HG03097 (cell line): ENCODE measurements at regions not wholly inside any gene's neighbourhood (a gene's known extent, or its start where the extent isn't known, plus 50 kb on each side); places are given as distances from the start of the nearest gene placed in this dataset.
"Not testable (repeated sequence)": the region's sequence is repeated elsewhere in the genome, so short reads cannot be mapped to it uniquely, and the experiment has no call there.

ENCODE experiments used
- ATAC-seq: cut with Tn5 transposase; IDR thresholded peaks from one replicate; pipeline ENCODE4 v1.9.1; 2021; ENCODE audit not compliant: unreplicated experiment, low FRiP score

DNA sequence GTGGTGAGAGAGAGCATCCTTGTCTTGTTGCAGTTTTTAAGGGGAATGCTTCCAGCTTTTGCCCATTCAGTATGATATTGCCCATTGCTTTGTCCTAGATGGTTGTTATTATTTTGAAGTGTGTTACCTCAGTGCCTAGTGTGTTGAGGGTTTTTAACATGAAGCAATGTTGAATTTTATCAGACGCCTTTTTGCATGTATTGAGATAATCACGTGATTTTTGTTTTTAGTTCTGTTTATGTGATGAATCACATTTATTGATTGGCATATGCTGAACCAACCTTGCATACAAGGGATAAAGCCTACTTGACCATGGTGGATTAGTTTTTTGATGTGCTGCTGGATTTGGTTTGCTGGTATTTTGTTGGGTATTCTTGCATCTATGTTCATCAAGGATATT is 302.3 kb upstream of the G2E3 start:
- no peak for ATAC-seq

DNA sequence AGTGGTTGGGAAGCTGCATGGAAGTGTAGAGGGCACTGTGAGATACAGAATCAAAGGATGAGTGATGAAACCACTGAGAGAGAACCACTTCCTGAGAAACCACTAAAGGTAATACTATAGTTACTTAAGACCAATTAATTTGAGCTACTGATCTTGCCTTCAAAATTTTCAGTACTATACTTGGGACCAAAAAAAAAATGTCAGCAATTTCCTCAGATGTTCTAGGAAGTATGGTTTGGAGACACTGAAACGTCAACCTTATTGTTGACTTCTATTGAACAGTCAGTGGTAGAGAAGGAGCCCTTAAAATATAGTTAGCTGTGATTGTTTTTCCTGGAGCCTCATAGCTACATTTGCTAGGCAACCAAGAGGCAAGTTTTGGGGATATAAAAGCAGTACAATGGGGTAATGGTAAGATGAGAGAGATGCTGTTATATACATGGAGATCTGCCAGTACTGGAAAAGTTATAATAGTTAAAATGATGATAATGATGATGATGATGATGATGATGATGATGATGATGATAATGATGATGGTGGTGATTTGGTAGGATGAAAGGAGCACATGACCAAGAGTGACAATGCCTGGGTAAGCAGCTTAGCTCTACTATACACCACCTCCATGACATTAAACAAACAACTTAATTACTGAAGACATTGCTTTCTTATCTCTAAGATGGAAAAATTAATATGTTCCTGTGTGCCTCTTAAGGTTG is 300.9 kb upstream of the G2E3 start:
- ATAC-seq: no peak

DNA sequence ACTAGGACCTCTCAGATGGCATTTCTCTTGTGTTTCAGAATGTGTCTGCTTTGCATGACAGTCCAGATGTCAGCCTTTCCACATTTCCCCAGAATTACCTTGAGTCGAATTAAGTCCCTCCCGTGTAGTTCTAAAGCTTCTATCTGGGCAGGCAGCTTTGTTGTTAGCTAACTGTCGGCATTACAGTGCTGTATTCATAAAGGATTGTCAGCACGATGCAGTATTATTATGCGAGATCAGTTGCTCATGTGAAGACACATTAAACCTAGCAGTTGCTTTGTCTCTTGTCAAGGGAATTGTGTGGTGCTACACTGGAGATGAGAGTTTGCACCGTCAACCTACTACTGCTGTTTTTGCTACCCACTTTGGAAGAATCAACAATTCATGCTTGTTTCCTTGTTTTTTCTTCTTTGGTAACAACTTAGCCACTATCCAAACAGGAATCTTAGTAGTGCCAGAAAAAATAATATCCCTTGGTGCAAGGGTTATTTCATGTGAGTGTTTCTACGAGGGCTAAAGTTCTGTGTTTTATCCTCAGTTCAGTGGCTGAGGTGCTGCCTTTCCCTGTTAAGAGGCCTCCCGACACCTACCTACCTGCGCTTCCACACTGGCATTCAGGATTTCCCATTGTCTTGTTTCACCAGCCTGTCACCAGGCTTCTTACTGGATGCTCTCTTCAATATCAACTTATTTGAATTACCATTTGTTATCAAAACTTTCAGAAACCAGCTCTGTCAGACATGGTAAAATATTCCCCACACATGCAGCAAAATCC is 297.9 kb upstream of the G2E3 start:
- no peak for ATAC-seq

DNA sequence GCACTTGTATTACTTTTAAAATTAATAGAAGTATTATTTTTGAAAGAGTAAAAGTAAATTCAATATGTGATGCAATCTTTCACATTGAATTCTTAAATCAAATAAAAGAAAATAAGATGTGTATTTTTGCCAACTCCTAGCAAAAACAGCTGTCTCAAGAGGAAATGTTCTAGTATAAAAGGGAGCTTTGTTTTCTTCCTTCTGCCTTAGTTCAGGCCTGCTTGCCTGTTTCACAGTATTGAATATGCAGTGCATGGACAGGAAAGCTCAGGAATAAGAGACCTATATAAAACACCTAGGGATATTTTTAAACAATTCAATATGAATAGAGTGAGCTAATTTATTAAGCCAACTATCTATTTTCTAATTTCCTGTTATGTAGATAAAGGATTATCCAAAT is 294.8 kb upstream of the G2E3 start:
- ATAC-seq: no peak

DNA sequence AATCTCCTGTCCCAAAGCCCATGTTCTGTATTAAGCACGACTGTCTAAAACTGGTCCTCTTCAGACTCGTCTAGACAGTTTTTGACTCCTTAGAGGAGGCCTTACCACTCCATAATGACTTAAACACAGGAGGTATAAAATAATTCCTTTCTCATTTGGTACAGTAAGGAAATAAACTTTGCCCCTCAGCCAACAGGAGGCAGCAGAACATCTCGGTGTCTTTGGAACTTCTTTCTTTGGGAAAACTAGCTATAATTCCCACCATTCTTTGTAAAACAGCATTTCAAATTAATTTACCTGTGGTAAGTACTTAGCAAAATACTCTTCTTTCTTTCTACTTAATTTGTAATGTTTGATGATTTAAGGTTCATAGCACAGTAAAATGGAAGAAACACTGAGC is 292.7 kb upstream of the G2E3 start:
- no peak for ATAC-seq

DNA sequence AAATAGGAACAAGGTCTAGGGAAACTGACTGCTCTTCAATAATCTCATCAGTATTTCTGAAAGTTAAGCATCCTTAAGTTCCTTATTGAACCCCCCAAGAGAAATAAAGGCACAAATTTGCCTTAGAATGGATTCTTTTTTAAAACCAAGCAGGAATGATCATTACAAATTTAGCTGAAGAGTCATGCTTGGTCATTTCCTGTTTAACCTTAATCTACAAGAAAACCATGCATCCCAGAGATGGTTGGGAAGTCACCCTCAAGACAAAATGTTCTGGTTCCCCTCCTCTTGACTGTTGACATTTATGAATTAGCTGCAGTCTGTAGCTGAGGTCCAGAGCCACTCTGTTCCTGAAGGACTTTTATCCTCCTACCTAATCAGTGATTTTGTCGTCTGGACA is 291.8 kb upstream of the G2E3 start:
- no peak for ATAC-seq

DNA sequence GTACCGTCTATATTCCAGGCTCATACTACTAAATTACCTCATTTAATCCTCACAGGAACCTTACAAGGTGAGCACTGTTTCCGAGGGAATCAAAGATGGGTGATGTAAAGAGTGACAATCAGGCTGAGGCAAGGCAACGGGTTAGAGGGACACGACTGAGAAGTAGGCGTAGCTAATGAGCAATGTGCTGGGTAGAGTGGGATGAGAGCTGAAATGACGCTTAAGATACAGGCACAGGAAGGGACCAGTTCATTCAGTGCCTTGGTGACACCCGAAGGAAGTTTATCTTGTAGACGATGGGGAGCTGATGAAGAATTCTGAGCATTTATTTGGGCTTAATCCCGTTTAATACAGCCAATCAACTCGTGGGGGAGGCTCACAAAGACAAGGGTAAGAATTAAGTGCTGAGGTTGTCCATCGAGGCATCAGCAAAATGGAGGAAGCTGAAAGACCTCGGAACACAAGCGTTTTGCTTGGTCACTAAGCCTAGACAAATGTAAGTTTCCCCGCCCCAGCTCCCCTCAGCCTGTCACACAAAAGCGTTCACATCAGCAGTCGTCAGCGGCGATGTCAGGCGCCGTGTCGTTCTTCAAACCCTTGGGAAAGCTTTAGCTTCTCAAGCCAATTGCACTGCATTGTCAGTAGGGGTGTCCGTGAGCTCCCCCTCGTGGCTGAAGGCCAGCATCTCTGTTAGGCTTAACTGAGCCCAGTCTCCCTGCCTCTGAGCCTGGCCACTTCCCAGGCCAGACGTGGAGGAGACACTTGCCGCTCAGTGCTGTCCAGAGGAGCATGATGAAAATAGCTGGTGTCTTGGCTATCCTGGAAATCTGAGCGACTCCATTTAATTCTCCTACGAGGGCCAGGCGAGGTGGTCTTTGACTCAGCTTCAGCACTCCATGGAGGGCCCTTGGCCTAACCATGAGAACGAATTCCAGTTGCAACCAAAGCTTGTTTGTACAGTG is 288.5 kb upstream of the G2E3 start:
- ATAC-seq: peak; percentile 95

DNA sequence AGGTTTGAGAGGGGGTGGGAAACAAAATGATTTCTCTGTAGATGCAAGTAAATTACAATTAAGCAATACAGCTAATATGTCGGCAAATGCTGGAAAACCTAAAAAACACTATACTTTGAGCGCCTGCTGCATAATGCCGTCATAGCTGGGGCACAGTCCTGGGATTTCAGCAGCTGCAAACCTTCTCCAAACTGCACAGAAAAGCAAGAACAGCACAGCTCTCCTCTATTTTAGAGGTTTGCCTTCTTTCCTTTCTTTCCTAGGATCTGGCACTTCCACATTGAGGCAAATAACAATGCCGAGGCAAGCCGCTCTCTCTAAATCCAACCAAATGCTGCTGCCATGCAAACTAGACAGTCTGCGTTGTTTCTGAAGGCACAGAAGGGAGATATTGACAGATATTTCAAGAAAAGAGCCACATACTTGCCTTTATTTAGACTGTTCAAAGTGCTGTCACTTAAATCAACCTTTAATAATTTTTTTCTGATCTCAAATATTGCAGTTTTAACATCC is 287.1 kb upstream of the G2E3 start:
- ATAC-seq: no peak

DNA sequence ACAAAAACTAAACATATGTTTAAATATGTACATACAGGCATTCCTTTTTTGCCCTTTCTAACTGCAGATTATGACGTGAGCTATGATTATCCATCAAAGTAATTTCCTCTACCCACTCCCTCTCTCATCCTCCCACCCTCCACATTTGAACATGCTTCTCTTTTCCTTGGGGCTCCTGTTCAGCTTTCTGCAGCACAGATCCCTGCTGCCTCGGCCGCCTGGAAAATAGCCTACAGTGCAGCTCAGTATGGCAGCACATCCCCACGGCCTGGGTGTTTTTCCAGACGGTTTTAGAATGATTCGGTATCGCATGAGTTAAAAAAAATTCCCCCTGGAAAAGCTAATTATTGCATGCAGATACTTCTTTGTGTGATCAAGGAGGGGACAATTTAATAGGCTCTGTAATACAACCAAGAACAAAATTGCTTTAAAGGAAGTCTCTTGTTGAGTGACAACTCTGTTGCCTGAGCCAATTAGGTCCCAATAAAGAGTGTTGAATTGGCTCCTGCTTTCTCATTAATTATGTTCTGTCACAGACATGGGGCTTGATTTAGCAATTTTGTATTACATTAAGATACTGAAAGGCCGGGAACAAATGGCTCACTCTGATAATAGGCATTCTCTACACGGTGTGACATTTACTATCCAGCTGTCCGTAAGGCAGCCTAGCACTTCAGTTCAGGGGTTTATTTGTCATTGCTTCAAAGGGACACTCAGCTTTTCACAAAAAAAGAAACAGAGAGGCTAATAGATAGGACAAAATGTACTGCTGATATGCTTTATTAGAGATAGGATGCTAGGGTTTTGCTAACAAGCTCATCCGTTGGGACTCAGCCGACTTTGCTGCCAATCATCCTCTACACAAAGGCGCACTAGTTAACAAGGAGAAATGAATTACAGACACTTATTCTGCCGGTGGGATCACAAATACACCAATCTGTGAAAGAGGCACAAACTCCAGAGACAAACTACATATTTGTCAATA is 285.8 kb upstream of the G2E3 start:
- no peak for ATAC-seq

DNA sequence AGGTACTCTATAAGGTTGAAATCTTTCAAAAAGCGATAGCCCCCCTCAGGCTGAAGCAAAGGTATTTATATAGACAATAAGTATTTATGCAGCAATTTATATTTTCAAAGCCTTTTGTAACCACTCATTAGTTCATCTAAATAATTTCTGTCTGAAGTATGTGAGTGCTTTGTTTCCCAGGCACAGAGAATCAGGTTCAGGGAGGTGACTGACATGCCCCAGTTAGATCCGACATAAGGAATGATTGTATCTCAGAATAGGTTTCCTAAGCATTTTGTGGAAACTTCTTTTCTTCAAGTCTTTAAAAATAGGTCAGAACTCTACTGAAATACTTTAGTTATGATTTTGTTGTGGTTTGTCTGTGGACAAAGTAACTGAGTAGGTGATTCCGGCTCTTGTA is 283.4 kb upstream of the G2E3 start:
- ATAC-seq: no peak

DNA sequence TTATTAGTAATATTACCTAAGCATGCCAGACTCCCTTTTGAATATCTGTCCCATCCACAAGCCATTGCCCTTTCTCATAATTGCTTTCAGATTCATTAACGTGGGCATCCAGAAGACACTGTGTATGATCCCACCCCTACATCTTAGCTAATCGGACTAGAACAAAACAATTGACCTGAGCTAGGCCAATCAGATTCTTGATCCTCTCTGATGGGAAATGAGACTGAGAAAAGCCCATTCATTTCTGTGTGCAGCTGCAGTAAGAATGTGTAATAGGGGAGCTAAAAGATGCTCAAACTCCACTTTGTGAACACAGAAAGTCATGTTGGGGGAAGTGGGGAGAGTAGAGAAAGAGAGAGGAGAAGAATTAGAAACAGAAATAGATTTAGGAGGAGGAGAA is 281.7 kb upstream of the G2E3 start:
- no peak for ATAC-seq

DNA sequence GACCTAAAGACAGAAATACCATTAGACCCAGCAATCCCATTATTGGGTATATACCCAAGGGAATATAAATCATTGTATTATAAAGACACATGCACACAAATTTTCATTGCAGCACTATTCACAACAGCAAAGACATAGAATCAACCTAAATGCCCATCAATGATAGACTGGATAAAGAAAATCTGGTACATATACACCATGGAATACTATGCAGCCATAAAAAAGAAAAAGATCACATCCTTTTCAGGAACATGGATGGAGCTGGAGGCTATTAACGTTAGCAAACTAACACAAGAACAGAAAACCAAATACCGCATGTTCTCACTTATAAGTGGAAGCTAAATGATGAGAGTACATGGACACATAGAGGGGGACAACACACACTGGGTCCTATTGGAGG is 280.1 kb upstream of the G2E3 start:
- ATAC-seq: not testable (repeated sequence)

DNA sequence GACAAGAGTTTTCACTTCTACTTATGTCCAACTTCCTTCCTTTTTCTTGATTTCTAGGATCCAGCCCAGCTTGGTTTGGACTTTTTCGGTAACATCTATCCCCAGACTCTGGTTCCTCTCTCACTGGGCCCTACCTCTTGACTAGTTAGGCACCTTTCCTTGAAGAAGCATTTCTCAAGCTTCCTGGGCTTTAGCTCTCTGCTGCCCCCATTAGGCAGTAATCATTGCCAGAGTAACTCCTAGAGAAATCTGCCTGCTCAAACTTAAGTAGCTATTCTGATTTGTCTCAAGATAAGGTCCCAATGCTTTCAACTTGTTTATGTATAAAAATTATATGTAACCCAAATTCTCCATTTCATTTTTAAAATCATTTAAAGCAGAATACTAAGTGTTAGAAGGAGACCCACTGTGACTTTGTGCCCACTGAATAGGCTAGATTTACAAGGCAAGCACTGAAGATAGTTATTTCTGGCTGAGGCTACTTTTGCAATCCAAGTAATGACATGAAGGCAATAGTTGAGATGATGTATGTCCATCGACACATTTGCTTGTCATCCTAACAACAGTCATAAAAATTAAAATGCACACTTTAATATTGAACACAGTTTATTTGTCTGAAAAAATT is 275.0 kb upstream of the G2E3 start:
- no peak for ATAC-seq

DNA sequence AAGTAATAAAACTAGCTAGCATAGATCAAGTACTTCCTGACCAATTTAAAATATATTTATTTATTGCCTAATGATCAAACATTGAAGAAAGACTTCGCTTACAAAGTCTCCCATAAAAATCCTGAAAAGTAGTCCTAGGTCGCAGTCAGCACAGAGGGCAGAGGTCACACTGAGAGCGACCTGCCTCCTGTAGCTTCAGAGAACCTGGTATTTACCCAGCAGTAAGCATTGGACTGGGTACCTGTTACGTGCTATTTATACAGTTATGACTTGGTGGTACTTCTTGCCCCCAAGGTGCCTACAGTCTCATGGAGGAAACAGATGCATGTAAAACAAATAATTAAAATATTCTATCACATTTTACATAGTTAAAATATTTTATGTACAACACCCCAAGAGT is 274.1 kb upstream of the G2E3 start:
- no peak for ATAC-seq

DNA sequence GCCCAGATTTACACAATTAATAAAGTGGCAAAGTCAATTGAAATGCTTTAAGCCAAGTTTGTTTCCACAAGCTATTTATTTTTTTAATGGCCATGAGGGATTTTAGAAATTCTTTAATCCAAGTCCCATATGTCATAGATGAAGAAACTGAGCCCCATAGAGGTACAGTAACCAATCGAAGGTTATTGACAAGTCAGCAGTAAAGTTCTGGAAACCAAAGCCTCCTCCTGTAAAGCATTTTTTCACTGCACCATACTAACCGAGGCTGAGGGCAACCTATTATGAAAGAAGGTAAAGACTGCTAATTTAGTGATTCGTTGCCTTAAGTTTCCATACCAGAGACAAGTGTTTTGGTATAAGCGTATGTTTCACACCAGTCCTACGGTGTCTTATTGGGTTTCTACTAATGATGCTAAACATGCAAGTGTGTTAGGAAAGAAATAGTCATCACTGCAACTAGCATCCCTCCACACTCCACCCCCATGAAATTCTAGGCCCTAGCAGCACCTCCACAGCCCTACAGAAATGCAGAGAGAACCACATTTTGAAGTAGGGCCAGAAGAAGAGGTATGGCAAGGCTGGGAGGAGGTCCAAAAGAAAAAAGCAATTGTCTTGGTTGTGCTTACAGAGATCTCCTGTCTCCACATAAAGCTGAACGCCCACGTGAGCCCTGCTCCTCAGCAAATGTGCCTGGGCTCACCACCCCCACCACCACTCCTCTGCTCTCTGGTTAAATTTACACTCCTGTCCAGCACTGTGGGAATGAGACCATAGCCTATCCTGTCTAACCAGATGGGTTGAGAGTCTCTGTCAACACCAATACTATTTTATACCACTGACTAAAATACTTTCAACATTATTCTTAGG is 271.1 kb upstream of the G2E3 start:
- no peak for ATAC-seq

DNA sequence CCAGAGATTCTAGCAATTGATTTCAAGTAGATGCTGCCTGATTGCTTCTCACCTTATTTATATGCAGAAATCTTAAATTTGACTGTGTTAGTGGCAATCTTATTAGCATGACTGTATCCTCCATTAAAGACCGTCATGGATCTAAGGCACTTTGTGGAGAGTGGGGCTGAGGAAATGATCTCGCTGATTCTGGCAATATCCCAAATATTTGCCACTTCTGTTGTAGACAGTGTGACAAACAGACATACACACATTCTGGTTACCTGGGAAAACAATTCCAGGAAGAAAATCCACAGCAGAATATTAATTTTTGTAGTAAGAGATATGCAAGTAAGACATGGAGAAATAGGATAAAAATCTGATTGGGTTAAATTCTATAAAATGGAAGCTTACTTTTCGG is 269.0 kb upstream of the G2E3 start:
- no peak for ATAC-seq

DNA sequence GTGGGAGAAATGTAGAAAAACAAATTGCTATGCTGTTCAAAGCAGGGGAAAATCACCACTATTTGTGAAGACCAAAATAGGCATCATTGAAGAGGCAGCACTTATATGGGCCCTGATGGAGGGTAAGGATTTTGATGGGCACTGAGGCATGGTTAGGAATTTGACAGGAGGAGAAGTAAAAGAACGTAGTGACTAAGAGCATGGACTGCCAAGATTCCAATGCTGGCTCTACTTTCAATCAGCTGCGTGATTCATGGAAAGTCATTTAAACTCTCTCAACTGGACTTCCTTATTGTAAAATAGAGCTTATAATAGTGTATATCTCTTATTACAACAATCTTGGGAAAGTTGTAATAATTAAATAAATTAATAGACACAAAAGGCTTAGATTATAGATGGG is 267.7 kb upstream of the G2E3 start:
- ATAC-seq: no peak

DNA sequence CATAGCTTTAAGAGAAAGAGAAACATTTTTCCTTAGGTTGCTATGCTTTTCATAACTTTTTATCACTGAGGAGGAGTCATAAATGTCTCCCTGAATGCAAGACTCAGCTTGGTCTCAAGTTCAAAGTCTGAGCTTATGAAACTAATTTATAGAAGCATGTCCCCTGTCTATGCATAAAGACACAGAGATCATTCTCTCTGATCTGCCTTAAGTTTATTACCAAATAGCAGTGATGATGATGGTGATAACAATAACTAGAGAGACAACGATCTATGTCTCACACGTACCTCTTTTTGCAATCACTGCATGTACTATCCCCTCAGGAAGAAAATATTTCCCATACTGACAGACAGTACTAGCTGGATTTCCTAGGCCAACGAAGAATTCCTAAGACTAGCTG is 266.4 kb upstream of the G2E3 start:
- no peak for ATAC-seq
